Fibroblast of gingiva (primary cell): ENCODE measurements at regions not wholly inside any gene's neighbourhood (a gene's known extent, or its start where the extent isn't known, plus 50 kb on each side); places are given as distances from the start of the nearest gene placed in this dataset.
"Not testable (repeated sequence)": the region's sequence is repeated elsewhere in the genome, so short reads cannot be mapped to it uniquely, and the experiment has no call there.

Experiments
- DNase-seq: peaks from one replicate; pipeline ENCODE4 v3.0.0-alpha.2; 2011; ENCODE audit warnings: low read depth

DNA sequence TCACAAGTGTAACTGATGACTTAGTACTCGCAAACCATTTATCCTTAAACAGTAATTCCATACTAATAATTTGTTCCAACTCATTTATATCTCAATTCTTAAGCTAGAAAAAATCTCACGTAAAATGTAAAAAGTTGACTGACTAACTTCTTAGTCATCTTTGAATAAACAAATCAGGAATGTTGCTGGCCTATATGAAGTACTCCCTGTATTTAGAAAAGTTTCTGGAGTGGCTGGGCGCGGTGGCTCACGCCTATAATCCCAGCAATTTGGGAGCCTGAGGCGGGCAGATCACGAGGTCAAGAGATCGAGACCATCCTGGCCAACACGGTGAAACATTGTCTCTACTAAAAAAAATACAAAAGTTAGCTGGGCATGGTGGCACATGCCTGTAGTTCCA lies 220.6 kb upstream of the FAM240B start:
- not testable (repeated sequence) for DNase-seq

DNA sequence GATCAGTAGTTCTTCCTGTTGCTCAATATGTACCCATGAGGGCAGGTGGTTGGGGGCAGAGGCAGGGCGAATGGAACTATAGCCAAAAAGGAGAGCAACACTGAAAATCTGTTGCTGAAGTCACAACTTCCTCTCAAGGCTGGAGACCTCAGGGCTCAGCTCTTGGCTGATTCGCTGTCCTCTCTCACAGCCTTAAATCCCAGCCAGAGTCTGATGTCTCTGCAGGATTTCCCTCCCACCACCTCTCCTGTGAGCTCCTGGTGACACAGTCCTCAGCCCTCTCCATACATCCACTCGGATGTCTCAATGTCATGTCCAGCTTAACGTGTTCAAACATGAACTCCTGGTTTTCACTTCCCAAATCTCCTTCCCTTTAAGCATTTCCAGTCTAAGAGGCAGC lies 218.7 kb upstream of the FAM240B start:
- not testable (repeated sequence) for DNase-seq

DNA sequence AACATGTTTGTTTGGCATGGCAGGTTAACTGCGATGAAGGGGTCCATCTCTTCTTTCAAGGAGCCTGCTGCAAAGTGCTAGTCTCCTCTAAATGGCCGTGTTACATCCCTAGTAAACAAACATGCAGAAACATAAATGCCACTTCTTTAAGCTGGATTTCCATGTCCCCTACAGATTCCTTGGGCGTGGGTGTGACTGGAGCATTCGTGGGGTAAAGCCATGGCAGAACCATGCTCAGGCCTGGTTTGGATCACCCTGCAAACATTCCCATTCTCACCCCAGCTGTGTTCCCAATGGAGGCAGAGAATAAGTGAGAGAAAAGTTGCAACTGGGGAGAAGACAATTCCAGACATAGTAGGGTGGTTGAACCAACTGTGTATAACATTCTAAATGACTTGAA lies 208.0 kb upstream of the FAM240B start:
- DNase-seq = not testable (repeated sequence)

DNA sequence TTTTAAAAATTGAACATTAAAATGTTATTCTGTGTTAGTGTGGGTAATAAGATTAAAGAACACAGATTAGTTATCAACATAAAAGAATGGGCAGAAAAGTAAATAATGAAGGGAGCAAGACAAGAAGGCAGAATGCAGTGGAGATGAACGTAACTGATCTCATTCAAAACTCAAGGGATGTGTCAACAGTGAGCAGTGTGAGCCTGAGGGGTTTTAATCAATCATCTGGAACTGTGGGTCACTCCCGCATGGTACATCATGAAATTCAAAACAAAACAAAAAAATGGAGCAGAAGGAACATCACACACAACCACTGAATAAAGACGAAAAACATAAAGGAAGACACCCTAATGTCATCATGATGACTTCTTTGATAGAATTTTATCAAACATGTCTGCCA lies 206.6 kb upstream of the FAM240B start:
- DNase-seq = not testable (repeated sequence)

DNA sequence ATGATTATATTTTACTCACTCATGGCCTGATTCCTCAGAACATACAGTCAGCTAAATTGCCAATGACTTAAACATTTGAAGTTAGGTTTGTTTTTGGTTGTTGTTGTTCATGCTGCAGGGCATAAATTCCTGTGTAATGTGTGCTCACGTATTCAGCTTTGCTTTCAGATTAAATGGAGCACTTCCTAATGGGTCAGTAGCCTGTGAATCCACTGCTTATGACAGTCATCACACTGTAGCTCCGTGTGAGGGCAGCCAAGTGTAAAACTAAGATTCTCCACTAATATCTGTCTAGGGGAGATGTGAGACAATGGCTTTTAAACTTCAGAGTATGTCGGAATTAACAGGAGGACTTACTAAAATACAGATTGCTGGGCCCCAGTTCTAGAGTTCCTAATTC lies 201.3 kb upstream of the FAM240B start:
- not testable (repeated sequence) for DNase-seq

DNA sequence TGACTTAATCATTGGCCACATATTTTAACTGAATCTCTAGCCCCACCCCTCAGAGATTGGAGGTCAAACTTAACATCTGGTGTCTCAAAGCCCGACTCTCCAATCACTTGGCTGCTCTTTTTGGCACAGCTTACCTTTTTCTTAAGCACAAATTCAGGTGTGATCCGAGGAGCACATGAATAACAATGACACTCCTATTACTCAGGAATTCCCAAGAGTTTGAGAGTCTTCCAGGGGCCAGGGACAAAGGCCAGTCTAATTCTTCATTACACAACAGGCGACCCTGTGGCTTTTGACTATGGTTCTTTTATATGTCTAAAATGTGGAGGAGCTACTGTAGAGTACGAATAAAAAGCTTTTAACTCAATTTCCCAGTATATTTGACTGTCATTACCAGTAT lies 190.7 kb upstream of the FAM240B start:
- not testable (repeated sequence) for DNase-seq

DNA sequence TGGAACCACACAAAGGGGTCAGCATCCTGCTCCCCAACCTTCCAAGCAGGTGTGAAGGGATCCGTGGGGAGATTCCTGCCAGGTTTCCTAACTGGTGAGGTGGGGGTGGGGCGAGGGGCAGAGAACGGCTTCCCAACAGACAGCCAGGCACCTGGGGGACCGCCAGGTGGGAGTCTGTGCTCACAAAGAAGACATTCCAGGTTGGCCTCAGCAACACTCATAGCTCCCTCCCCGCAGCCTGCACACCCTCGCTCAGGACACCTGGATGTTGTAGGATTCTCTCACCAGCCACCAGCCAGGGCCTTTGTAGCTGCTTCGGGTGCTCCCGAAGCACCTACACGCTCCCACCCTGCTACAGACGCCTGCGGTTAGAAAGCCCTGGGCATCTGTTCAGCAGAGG lies 184.8 kb upstream of the FAM240B start:
- DNase-seq = not testable (repeated sequence)

DNA sequence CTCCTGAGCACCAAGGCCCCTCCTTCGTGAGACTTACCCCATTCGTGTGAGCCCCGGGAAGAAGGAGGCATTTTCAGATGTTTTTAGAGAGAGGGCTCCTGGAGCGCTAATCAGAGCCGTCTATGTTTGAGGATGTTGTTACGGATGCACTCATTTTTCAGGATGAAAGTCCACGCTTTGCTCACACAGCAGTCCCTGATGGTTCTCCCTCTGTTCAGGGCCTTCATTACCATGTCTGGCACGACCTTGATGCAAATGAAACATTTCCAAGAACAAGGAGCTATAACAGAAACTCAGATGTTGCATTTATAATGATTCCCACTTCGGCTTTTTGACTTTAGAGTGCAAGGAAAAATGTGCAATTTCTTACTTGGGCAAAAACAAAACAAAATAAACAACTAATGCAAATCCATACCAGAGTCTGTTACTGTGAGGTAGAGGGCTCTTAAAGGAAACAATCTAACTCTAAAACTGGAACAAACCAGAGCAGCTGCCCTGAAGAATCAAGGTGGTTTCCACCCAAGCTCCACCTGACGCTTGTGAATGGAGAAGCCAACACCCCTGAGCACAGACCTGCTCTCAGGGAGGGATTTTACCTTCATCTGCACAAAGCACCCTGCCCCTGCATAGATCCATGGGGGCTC lies 181.7 kb upstream of the FAM240B start:
- not testable (repeated sequence) for DNase-seq

DNA sequence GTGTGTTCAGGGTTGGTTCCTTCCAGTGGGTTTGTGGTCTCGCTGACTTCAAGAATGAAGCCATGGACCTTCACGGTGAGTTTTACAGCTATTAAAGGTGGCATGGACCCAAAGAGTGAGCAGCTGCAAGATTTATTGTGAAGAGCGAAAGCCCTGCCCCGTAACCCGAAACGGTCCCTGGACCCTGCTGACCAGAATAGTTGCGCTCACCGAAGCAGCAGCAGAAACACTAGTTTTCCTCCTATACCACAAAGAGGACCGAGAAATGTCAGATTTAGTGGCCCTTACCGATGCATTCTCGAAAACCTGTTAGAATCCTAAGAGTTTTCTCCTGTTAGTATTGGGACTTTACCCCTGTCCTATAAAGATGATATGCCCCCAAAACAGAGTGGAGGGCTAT lies 176.5 kb upstream of the FAM240B start:
- DNase-seq = not testable (repeated sequence)

DNA sequence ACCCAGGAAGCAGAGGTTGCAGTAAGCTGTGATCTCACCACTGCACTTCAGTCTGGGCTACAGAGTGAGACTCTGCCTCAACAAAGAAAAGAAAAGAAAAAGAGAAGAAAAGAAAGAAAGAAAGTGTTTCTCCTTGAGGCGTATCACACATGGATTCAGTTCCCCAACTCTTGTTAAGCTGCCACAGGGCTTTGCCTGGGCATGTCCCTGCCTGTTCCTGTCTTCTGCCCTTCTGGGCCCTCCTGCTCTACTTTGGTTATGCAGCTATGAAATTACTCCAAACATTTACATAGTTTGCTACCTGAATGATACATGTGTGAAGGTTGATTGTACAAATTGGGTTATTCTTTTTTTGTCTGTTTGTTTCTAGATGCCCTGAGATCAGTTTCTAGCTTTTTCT lies 175.3 kb upstream of the FAM240B start:
- not testable (repeated sequence) for DNase-seq

DNA sequence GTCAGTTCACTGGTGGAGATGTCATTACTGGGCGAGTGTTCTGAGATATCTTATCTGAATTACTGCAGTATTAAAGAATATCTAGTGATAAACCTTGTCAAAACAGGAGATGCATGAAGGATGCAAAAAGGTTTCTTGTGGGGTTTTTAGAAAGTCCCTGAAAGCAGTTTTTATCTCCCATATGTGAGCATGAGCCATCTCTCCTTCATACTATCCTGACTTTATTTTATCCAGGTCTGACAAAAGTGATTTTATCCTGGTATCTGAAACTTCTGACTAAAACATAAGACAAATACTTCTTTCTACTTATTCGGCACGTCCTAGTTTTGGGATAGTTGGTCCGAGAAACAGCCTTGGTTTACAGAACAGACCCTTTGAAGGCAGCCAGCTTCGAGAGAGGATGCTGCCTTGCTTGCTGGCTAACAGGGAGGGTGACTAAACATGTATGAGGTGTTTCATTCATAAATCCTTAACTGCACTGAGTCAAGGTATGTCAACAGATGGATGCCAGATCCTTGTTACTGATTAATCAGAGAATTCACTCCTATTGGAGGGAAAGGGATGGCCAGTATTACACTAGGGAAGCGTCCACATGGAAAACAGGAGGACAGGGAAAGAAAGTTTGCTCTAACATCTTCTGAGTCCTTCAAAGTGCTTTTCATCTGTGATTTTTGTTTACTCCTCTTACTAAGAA lies 172.8 kb upstream of the FAM240B start:
- not testable (repeated sequence) for DNase-seq

DNA sequence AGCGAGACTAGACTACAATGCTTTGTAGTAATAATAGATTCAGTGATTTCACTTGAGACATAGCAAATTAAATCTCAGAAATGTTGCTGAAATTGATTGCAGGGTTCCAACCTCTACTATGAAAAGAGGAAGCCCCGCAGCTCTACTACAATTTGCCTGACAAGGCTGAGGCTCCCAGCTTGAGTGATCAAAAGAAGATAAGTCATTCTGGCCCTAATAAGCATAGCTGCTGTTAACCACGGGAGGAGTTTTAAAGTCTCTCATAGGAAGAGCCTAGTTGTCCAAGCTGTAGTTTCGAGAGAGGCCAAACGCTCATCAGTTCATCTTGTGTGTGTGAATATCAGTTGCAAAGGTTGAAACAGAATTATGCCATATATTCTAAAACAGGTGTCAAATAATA lies 166.1 kb upstream of the FAM240B start:
- DNase-seq = not testable (repeated sequence)

DNA sequence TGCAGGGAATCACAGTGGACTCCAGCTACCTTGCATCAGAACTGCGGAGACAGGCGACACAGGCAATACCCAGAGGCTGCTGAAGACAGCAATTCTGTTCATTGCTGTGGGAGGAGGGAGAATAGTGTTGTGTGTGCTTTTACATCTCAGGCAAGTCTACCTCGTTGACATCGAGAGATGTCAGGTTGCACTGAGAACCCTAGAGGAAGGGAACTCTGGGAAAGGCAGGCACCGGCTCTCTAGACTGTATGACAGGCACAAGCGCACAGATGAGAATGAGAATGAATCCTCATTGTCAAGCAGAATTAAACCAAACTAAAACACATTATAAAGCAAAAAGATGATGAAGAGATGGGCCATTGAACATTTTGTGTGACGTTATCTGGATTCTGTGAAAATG lies 155.7 kb upstream of the FAM240B start:
- peak; percentile 0 for DNase-seq

DNA sequence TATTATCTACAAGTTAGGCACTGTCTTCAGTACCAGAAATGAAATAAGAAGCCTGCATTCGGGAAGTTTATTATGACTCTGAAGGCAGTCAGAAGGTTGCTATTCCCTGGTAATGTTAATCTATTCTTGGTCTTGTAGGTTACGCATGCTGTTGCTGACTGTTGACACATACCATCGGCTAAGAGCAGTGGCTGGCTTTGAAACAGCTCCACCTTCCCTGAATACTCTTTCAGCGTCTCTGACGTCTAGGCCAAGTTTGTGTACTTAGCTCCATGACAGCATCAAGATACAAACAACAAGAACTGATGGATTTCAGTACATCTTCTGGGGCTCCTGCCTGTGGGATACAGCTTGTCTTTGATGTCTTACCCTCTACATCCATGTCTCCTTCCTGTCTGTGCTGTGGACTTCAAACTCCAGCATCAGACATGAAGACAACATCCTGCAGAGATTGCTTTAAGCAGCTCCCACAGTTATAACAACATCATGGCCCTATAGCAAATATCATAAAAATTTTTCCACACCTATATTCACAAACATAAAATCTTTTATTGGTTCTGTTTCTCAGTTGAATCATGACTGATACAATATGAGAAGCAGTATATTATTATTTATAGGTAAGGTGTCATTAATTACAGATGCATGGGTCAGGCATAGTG lies 151.5 kb upstream of the FAM240B start:
- DNase-seq = not testable (repeated sequence)

DNA sequence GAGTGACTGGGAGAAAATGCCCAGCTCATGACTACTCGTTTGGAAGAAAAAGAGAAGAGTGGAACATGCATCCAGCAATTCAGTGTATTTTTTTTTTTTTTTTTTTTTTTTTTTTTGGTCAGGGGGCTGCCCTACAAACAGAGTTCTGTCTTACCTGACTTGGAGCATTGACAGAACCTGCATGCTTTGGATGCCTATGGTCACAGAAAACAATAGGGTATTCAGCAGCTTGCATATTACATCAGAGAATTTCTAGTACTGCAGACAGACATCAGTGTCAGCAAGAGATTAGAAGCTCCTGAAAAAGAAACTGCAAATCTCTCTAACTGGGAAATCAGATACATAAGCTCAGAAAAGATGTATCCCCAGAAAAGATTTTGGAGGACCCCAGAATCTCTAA lies 139.9 kb upstream of the FAM240B start:
- not testable (repeated sequence) for DNase-seq

DNA sequence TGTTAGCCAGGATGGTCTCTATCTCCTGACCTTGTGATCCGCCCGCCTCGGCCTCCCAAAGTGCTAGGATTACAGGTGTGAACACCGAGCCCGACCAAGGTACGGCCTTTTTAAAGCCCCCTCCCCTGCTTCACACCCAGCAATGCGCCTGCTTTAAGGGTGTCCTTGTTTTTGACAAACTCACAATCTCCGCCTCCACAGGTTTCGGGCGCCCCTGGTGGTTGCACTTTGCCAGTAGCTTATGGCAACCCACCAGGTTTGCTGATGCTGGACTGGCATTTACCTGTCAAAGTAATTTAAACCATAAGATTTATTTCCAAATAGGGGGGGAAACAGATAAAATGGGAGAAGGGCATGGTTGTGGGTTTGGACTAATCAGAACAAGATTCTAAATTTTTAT lies 129.0 kb upstream of the FAM240B start:
- not testable (repeated sequence) for DNase-seq

DNA sequence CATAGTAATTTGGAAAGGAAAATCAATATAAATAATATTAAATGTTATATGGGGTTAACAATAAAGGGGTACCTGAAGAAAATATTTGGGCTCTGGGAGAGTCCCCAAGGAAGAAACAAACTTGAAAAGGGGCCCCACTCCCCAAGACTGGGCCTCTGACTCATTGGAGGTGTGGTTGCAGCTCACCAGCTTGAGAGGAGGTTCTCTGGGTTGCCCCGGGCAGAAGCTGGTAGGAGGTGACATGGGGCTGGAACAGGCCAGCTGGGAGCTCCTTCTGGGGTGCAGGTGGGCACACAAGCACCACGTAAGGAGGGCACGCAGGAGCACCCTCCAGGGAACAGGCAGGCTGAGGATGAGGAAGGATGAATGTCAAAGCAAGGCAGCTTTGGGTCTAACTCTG lies 120.3 kb upstream of the FAM240B start:
- DNase-seq = not testable (repeated sequence)

DNA sequence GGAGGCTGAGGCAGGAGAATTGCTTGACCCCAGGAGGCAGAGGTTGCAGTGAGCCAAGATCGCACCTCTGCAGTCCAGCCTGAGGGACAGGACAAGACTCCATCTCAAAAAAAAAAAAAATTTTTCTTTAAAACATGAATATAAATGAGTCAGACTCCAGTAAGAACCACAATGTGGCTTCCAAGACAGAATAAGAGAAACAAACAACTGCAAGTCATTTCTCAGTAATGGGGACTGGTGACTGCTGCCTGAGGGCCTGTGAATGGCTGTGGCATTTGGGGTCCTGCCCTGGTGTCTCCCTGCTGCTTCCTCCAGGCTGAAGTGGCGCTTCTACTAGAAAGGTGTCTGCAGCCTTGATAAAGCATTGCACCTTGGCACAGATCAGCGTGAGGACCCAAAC lies 113.8 kb upstream of the FAM240B start:
- not testable (repeated sequence) for DNase-seq

DNA sequence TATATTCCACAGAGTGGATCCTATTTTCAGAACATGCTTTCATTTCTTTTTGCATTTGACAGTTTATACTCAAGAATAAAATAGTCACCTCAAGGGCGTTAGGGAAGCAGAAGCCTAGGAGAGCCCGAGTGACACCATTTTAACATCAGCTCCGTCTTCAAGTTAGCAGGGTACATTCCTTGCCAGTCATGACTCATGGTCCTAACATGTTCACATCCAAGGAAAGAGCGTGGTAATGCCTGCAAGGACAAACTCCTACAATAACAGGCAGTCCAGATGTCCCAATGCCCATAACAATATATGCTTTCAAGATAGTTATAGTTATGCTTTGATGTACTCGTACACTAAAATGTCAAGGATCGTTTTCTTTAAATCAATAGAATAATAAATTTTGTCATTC lies 93.9 kb upstream of the FAM240B start:
- DNase-seq = not testable (repeated sequence)

DNA sequence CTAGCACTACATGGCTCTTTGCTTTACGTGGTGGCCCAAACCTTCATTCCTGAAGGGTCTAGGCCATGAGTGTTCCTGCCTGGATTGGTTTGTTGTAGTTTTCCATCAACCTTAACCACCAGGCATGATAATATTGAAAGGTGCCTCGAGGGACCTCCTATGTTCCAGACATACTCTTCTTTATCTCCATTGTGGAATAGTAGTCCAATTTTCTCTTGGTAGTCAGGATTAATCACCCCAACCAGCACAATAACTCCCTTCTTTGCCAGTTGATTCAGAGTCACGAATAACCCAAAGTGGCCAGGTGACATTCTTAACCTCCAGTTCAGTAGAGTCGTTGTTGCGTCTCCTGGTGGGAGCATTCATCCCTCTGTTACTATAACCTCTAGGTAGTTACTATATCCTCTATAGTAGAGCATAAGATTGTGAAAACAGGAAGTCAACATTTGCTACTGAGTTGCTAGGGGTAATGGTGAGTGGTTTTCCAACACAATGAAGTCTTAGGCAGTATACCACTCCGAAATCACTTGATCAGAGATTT lies 88.1 kb upstream of the FAM240B start:
- DNase-seq = not testable (repeated sequence)

DNA sequence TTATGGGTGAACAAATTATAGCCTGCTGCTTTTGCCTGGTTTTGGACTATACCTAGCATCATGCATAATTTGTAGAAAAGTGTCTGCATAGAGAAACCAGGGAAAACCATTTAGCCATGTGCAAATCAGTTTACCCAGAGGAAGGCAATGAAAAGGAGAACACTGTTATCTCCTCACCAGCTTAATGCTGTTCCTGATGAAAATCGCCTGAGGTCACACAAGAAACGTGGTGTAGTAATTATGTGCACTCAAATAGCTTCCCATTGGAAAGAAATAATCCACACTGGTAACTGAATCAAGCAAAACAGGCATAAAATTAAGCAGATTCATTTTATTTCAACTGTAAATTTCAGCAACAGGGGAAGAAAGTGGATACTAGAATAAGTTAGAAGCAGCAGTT lies 51.7 kb upstream of the FAM240B start:
- no peak for DNase-seq
